CD4-positive, alpha-beta T cell (primary cell): ENCODE measurements at regions not wholly inside any gene's neighbourhood (a gene's known extent, or its start where the extent isn't known, plus 50 kb on each side); places are given as distances from the start of the nearest gene placed in this dataset.

Source experiments
- ATAC-seq: fragments of 200-7000 bp; cut with Tn5 transposase; one replicate; pipeline ENCODE4 v1.10.0; 2022; ENCODE audit warnings: mild to moderate bottlenecking; ENCODE audit not compliant: poor library complexity
- CTCF ChIA-PET: fragments of 350-600 bp; sonication (Branson Sonifier 250); formaldehyde crosslinking; loops from one replicate; lab custom pipeline; 2021; ENCODE audit warnings: antibody characterized with exemption, inconsistent platforms; lab: Charles Lee
- POLR2A ChIA-PET: fragments of 350-600 bp; sonication (Branson Sonifier 250); formaldehyde crosslinking; loops from one replicate; lab custom pipeline; 2021; ENCODE audit warnings: antibody characterized with exemption, inconsistent platforms; lab: Charles Lee
- DNase-seq, 14 experiments: peaks; one replicate each; pipeline ENCODE4 v3.0.0-alpha.2; 2013 to 2020; ENCODE audit warnings: mixed read lengths in 2 of 14
- H3K27ac ChIP-seq, 2 donors: one replicate each; pipeline versions ENCODE4 v1.5.1 to v1.7.0; 2013; ENCODE audit warnings: low read length in 2 of 2, low read depth in 1 of 2, mild to moderate bottlenecking in 1 of 2
- H3K27me3 ChIP-seq, 2 experiments: 1 replicate in 1 of 2; 2 replicates in 1 of 2; pipeline versions ENCODE4 v1.6.1 to v1.7.0; 2013; ENCODE audit warnings: low read length in 2 of 2, control low read depth in 1 of 2, mild to moderate bottlenecking in 1 of 2, moderate library complexity in 1 of 2; ENCODE audit not compliant: insufficient read depth in 2 of 2, control insufficient read depth in 1 of 2
- H3K36me3 ChIP-seq: one replicate; pipeline ENCODE4 v1.6.1; 2013; ENCODE audit warnings: low read length, control low read depth; ENCODE audit not compliant: insufficient read depth
- H3K4me1 ChIP-seq: one replicate; pipeline ENCODE4 v1.6.1; 2013; ENCODE audit warnings: low read length, control low read depth; ENCODE audit not compliant: insufficient read depth
- H3K4me3 ChIP-seq: one replicate; pipeline ENCODE4 v1.5.1; 2013; ENCODE audit warnings: mild to moderate bottlenecking, low read length, moderate library complexity
- H3K9me3 ChIP-seq, 2 experiments: 1 replicate in 1 of 2; 2 replicates in 1 of 2; pipeline versions ENCODE4 v1.6.1 to v1.7.0; 2013; ENCODE audit warnings: low read length in 2 of 2, mild to moderate bottlenecking in 2 of 2, control low read depth in 1 of 2, moderate library complexity in 1 of 2; ENCODE audit not compliant: control insufficient read depth in 1 of 2, insufficient read depth in 1 of 2
- H3K27ac Mint-ChIP-seq: one replicate; pipeline ENCODE4 v1.8.0; 2020; ENCODE audit warnings: mixed read lengths
- H3K27me3 Mint-ChIP-seq: one replicate; pipeline ENCODE4 v1.8.0; 2021; ENCODE audit warnings: mixed read lengths
- H3K36me3 Mint-ChIP-seq: one replicate; pipeline ENCODE4 v1.8.0; 2021; ENCODE audit warnings: low read depth, mixed read lengths
- H3K4me1 Mint-ChIP-seq: one replicate; pipeline ENCODE4 v1.8.0; 2021; ENCODE audit warnings: low read depth, mixed read lengths
- H3K4me3 Mint-ChIP-seq: one replicate; pipeline ENCODE4 v1.8.0; 2020; ENCODE audit warnings: mild to moderate bottlenecking, mixed read lengths
- H3K9me3 Mint-ChIP-seq: one replicate; pipeline ENCODE4 v1.8.0; 2020; ENCODE audit warnings: mixed read lengths
- intact Hi-C, 2 experiments: fragments of 100-400 bp; cut with DNase I in 1 of 2; cut with micrococcal nuclease in 1 of 2; formaldehyde crosslinking; loops; one replicate each; pipeline versions ENCODE4 v1.15.1 to v1.9.0; 2023 to 2025; cut with DNase I, micrococcal nuclease
- TF ChIP-seq, protein P1 (sequence below): fragments of 200-600 bp; IDR thresholded peaks from one replicate; pipeline ENCODE4 v1.8.0; 2022; ENCODE audit warnings: antibody characterized with exemption, mild to moderate bottlenecking

DNA sequence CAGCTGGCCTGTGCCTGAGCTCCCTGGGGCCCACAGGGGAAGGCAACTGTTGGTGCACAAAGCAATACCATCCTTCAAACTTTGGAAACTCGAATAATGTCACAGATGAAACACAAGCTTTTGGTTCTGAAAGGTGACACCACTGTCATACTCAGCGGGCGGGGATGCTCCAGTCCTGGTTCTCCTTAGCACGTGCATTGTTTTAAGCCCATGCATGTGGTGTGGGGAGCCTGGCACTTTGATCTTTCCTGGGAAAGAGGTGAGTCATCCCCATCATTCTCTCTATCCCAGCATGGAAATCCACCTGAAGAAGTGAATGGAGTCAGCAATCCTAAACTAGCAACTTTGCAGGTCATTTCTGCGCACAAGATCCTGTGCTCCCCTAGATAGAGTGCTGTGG is 119.6 kb downstream of the GLRX3 start:
- intact Hi-C loops: no loop called here
- Histone ChIP-seq H3K36me3 (no peaks in the 10 kb centered on the region), H3K27ac (no peak overlapping the region), H3K4me3 (no peak overlapping the region), H3K27me3 (no peaks in the 10 kb centered on the region), H3K4me1 (no peaks in the 10 kb centered on the region), H3K9me3 (peaks cover 0 to 10% of the 10 kb centered on the region in 2 experiments)
- POLR2A ChIA-PET: no interaction called here
- no peak for ATAC-seq
- Mint-ChIP-seq H3K27me3 (no peaks in the 10 kb centered on the region), H3K9me3 (no peaks in the 10 kb centered on the region), H3K4me1 (no peaks in the 10 kb centered on the region), H3K4me3 (no peak overlapping the region), H3K27ac (no peak overlapping the region), H3K36me3 (no peaks in the 10 kb centered on the region)
- TF ChIP-seq, protein P1, sequence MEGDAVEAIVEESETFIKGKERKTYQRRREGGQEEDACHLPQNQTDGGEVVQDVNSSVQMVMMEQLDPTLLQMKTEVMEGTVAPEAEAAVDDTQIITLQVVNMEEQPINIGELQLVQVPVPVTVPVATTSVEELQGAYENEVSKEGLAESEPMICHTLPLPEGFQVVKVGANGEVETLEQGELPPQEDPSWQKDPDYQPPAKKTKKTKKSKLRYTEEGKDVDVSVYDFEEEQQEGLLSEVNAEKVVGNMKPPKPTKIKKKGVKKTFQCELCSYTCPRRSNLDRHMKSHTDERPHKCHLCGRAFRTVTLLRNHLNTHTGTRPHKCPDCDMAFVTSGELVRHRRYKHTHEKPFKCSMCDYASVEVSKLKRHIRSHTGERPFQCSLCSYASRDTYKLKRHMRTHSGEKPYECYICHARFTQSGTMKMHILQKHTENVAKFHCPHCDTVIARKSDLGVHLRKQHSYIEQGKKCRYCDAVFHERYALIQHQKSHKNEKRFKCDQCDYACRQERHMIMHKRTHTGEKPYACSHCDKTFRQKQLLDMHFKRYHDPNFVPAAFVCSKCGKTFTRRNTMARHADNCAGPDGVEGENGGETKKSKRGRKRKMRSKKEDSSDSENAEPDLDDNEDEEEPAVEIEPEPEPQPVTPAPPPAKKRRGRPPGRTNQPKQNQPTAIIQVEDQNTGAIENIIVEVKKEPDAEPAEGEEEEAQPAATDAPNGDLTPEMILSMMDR: no peak
- DNase-seq: no peak
- CTCF ChIA-PET: no interaction called here

DNA sequence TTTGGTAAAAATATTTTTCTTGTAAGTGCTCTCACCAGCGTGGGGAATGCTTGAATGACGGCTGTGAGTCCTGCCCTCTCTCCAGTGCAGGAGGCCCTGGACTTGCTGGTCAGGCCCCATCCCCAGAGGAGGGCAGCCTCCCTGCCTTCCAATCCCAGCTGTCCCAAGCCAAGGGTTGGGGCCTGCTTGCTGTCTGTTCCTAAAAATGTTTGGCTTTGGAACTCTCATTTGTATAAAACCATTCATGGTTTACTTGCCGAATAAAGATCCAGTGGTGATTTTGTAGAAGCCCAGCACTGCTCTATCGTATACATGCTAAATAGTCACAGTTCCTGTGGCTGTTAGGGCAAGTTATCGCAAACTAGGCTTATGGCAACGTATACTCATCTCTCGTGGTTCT is 121.7 kb downstream of the GLRX3 start:
- H3K4me3 ChIP-seq: no peak overlapping the region
- ATAC-seq (no peak), DNase-seq (no peak)
- peaks cover 0 to 15% of the 10 kb centered on the region in 2 experiments for H3K9me3 ChIP-seq
- H3K27ac ChIP-seq: no peak overlapping the region
- TF ChIP-seq, protein P1: no peak
- no peaks in the 10 kb centered on the region for H3K4me1 ChIP-seq
- Mint-ChIP-seq H3K4me1 (no peaks in the 10 kb centered on the region), H3K27ac (no peak overlapping the region), H3K4me3 (no peak overlapping the region), H3K36me3 (no peaks in the 10 kb centered on the region), H3K9me3 (no peaks in the 10 kb centered on the region), H3K27me3 (no peaks in the 10 kb centered on the region)
- POLR2A ChIA-PET: no interaction called here
- H3K36me3 ChIP-seq: no peaks in the 10 kb centered on the region
- CTCF ChIA-PET: no interaction called here
- no peaks in the 10 kb centered on the region for H3K27me3 ChIP-seq
- intact Hi-C loops: no loop called here

DNA sequence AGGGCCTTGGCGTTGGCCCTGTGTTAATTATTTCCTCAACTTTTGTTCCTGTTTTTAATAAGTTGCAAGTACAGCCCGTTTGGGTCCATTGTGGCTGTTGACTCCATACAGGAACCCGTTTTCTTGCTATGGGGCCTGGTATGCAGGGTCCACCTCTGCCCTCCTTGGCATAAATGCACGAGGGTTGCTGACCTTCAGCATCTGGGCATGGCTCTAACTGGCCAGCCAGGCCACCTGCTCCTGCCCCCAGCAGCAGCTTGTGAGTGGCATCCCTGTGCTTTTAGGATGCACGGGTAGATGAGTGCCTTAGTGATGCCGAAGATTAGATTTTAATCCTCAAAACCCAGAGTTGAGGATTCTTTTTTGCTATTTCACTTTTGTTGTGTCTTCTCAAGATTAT is 123.2 kb downstream of the GLRX3 start:
- H3K27me3 ChIP-seq: no peaks in the 10 kb centered on the region
- H3K9me3 ChIP-seq: peaks cover 0 to 25% of the 10 kb centered on the region in 2 experiments
- Mint-ChIP-seq H3K9me3 (no peaks in the 10 kb centered on the region), H3K36me3 (no peaks in the 10 kb centered on the region), H3K4me3 (no peak overlapping the region), H3K27me3 (no peaks in the 10 kb centered on the region), H3K27ac (no peak overlapping the region), H3K4me1 (no peaks in the 10 kb centered on the region)
- intact Hi-C loops: no loop called here
- H3K27ac ChIP-seq: no peak overlapping the region
- H3K4me3 ChIP-seq: no peak overlapping the region
- TF ChIP-seq, protein P1: no peak
- no peaks in the 10 kb centered on the region for H3K4me1 ChIP-seq
- CTCF ChIA-PET: no interaction called here
- H3K36me3 ChIP-seq: no peaks in the 10 kb centered on the region
- no peak for ATAC-seq
- no peak for DNase-seq
- POLR2A ChIA-PET: no interaction called here
